ENCODE measurements at regions not wholly inside any gene's neighbourhood (a gene's known extent, or its start where the extent isn't known, plus 50 kb on each side); places are given as distances from the start of the nearest gene placed in this dataset.

- H3K4me1 Mint-ChIP-seq, result peaks cover 23% of the 10 kb centered on the region
- H3K27me3 Mint-ChIP-seq (ENCODE audit: low read depth), result no peaks in the 10 kb centered on the region
- H3K36me3 Mint-ChIP-seq (ENCODE audit: low read depth), result peaks cover 7% of the 10 kb centered on the region
- H3K4me3 Mint-ChIP-seq, result peak overlapping the region; percentile 54
- H3K9me3 Mint-ChIP-seq, result no peaks in the 10 kb centered on the region
- DNase-seq (ENCODE audit: low read depth, low spot score), result no peak
- H3K27ac Mint-ChIP-seq (ENCODE audit: unreplicated experiment), result peak overlapping the region; percentile 88
- TF ChIP-seq, protein P1, sequence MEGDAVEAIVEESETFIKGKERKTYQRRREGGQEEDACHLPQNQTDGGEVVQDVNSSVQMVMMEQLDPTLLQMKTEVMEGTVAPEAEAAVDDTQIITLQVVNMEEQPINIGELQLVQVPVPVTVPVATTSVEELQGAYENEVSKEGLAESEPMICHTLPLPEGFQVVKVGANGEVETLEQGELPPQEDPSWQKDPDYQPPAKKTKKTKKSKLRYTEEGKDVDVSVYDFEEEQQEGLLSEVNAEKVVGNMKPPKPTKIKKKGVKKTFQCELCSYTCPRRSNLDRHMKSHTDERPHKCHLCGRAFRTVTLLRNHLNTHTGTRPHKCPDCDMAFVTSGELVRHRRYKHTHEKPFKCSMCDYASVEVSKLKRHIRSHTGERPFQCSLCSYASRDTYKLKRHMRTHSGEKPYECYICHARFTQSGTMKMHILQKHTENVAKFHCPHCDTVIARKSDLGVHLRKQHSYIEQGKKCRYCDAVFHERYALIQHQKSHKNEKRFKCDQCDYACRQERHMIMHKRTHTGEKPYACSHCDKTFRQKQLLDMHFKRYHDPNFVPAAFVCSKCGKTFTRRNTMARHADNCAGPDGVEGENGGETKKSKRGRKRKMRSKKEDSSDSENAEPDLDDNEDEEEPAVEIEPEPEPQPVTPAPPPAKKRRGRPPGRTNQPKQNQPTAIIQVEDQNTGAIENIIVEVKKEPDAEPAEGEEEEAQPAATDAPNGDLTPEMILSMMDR (conservative IDR thresholded peaks at IDR 0.05), result no peak
Observed at GRCh38 chr4:126678618-126679017, 954.1 kb upstream of the INTU start.

DNA sequence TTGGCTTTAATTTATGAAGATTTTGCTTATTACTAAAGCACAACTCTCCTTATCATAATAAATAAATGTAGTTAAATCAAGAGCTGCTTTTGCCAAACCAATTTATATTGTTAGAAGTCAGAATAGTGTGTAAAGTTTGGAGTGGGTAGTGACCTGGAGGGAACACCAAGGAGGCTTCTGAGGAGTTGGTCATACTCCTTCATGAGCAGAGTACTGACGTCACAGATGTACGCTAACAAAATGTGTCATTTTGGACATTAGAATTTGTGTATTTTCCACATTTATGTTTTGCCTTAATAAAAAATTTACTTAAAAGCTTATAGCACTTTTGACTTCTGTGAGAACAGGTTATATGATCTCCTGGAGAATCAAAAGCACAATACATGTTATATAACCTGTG is 953.5 kb upstream of the INTU start:
- peaks cover 23% of the 10 kb centered on the region for H3K4me1 Mint-ChIP-seq
- TF ChIP-seq, protein P1 (conservative IDR thresholded peaks at IDR 0.05), result no peak
- H3K27ac Mint-ChIP-seq (ENCODE audit: unreplicated experiment), result no peak overlapping the region
- peaks cover 3% of the 10 kb centered on the region for H3K36me3 Mint-ChIP-seq (ENCODE audit: low read depth)
- no peak overlapping the region for H3K4me3 Mint-ChIP-seq
- H3K9me3 Mint-ChIP-seq, result no peaks in the 10 kb centered on the region
- H3K27me3 Mint-ChIP-seq (ENCODE audit: low read depth), result no peaks in the 10 kb centered on the region
- no peak for DNase-seq (ENCODE audit: low read depth, low spot score)

GRCh38 chr4:126682250-126682649 is 950.5 kb upstream of the INTU start:
- Mint-ChIP-seq H3K4me1 (peaks cover 19% of the 10 kb centered on the region), H3K36me3 (ENCODE audit: low read depth) (no peaks in the 10 kb centered on the region), H3K4me3 (no peak overlapping the region), H3K27me3 (ENCODE audit: low read depth) (no peaks in the 10 kb centered on the region), H3K27ac (ENCODE audit: unreplicated experiment) (no peak overlapping the region), H3K9me3 (no peaks in the 10 kb centered on the region)
- no peak for DNase-seq (ENCODE audit: low read depth, low spot score)
- TF ChIP-seq, protein P1 (conservative IDR thresholded peaks at IDR 0.05), result no peak

DNA sequence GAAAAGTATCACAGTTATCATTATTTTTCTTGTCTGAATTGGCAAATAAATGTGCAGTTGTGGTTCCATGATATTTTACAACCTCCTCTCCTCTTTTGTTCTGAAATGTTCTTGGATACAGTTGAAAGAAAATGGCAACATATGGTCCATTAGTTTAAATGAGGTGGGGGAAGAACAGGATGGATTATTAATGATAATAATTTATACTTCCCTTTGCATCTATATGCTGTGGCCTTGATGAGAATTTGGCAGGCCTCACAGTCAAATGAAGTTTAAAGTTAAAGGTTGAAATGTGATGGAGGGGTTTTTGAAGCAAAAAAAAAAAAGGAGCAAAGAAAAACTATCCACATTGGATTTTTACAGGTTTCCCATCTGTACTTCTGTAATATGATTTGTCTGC is 946.3 kb upstream of the INTU start:
- H3K4me3 Mint-ChIP-seq, result no peak overlapping the region
- H3K36me3 Mint-ChIP-seq (ENCODE audit: low read depth), result no peaks in the 10 kb centered on the region

DNA sequence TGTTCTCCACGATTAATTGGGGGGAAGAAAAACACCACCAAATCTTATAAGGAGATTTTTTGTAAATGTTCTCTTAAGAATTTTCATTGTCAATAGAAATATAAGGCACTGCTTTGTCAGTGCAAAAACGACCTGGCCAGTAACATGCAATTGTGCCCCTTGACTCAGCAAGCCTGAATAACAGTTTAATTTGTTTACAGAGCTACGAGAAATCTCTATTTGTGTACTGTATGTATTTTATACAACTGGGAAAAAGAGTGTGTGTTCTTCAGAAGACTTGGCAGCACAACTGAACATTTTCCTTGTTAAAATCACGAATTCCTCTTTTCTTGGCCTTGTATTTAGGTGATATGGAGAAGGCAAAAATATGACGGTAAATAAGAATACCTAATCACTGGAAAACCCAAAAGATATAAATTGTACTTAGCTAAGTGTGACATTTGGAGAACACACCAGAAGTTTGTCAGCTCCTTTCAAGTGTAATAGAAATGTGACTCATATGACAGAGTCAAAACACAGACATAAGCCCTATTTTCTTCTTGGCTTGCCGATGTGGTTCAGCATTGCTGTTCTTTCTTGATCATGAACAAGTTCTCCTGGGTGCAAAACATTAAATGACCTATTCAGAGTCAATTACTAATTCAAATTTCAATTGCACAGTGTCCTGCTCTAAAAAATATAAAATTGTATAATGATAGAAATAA is 945.0 kb upstream of the INTU start:
- Mint-ChIP-seq H3K27ac (ENCODE audit: unreplicated experiment) (no peak overlapping the region), H3K4me3 (no peak overlapping the region), H3K36me3 (ENCODE audit: low read depth) (no peaks in the 10 kb centered on the region), H3K4me1 (no peaks in the 10 kb centered on the region), H3K9me3 (no peaks in the 10 kb centered on the region), H3K27me3 (ENCODE audit: low read depth) (no peaks in the 10 kb centered on the region)
- TF ChIP-seq, protein P1 (conservative IDR thresholded peaks at IDR 0.05), result no peak
- no peak for DNase-seq (ENCODE audit: low read depth, low spot score)

More for the DNA sequence above, 946.3 kb upstream of the INTU start:
- Mint-ChIP-seq H3K4me1 (no peaks in the 10 kb centered on the region), H3K27ac (ENCODE audit: unreplicated experiment) (no peak overlapping the region), H3K9me3 (no peaks in the 10 kb centered on the region), H3K27me3 (ENCODE audit: low read depth) (no peaks in the 10 kb centered on the region)
- DNase-seq (ENCODE audit: low read depth, low spot score), result no peak
- TF ChIP-seq, protein P1 (conservative IDR thresholded peaks at IDR 0.05), result no peak

Data from neural crest cell (in vitro differentiated cells).